Upper lobe of left lung (tissue), 6 donors: ENCODE measurements at regions not wholly inside any gene's neighbourhood (a gene's known extent, or its start where the extent isn't known, plus 50 kb on each side); places are given as distances from the start of the nearest gene placed in this dataset.
A peak's percentile ranks its signal among the peaks of the same experiment; 100 is the strongest.

Experiments
- ATAC-seq, 2 donors: fragments of 200-7000 bp; cut with Tn5 transposase; one replicate each; pipeline ENCODE4 v1.9.1; 2022; ENCODE audit warnings: mild to moderate bottlenecking in 2 of 2, moderate library complexity in 2 of 2; ENCODE audit not compliant: low FRiP score in 2 of 2
- DNase-seq, 2 donors: peaks; one replicate each; pipeline ENCODE4 v3.0.0-alpha.2; 2019 to 2020
- H3K27ac ChIP-seq, 4 donors: fragments of 200-600 bp; sonication (generic); one replicate each; pipeline ENCODE4 v1.5.1; 2016 to 2019
- H3K27me3 ChIP-seq, 4 donors: fragments of 200-600 bp; sonication (generic); one replicate each; pipeline ENCODE4 v1.5.1; 2017 to 2019
- H3K36me3 ChIP-seq, 4 donors: fragments of 200-600 bp; sonication (generic); one replicate each; pipeline ENCODE4 v1.5.1; 2016 to 2019
- H3K4me1 ChIP-seq, 4 donors: fragments of 200-600 bp; sonication (generic); one replicate each; pipeline ENCODE4 v1.5.1; 2018 to 2019
- H3K4me3 ChIP-seq, 4 donors: fragments of 200-600 bp; sonication (generic); one replicate each; pipeline ENCODE4 v1.5.1; 2017 to 2019; ENCODE audit warnings: mild to moderate bottlenecking in 2 of 4, moderate library complexity in 1 of 4
- H3K9me3 ChIP-seq, 4 donors: fragments of 200-600 bp; sonication (generic); one replicate each; pipeline ENCODE4 v1.5.1; 2018 to 2019
- CTCF ChIP-seq, 6 experiments: fragments of 450-650 bp in 4 of 6; fragments of 200-600 bp in 2 of 6; sonication (generic) in 2 of 6; IDR thresholded peaks; one replicate each; pipeline ENCODE4 v1.5.1; 2016 to 2019; ENCODE audit warnings: antibody characterized with exemption in 6 of 6
- EP300 ChIP-seq, 4 donors: sonication (generic); formaldehyde crosslinking; IDR thresholded peaks; one replicate each; pipeline ENCODE4 v1.5.1; 2017; ENCODE audit warnings: antibody characterized with exemption in 4 of 4, control low read depth in 2 of 4
- POLR2A ChIP-seq, 4 donors: fragments of 450-650 bp; IDR thresholded peaks; one replicate each; pipeline ENCODE4 v1.5.1; 2016 to 2017; ENCODE audit warnings: antibody characterized with exemption in 4 of 4, mild to moderate bottlenecking in 2 of 4
- POLR2AphosphoS5 ChIP-seq, 2 donors: sonication (generic); formaldehyde crosslinking; IDR thresholded peaks; one replicate each; pipeline ENCODE4 v1.5.1; 2017; ENCODE audit warnings: antibody characterized with exemption in 2 of 2
- WGBS, 2 donors: methylation state at CpG; one replicate each; pipeline ENCODE4 v1.1.5; 2017 to 2018; 5-methylcytosine and 5-hydroxymethylcytosine counted together
- donor health status: DM: no; HTN: no; CAD: no; lungs with moderate emphysema.
- donor health status: DM: no; HTN: yes; CAD: no; lungs with severe emphysema.

- Histone ChIP-seq H3K36me3 (no peaks in the 10 kb centered on the region), H3K4me1 (peaks cover 0 to 13% (median 1%) of the 10 kb centered on the region in 4 donors), H3K4me3 (no peak overlapping the region), H3K27ac (no peak overlapping the region), H3K27me3 (no peaks in the 10 kb centered on the region), H3K9me3 (peaks cover 0 to 12% (median 4%) of the 10 kb centered on the region in 4 donors)
- ATAC-seq (no peak), DNase-seq (no peak)
- WGBS, 2 donors = 75% methylated on average over 2 of the region's 2 CpGs
- TF ChIP-seq EP300 (IDR thresholded peaks at IDR 0.05) = no peak
- no peak for TF ChIP-seq POLR2AphosphoS5 (IDR thresholded peaks at IDR 0.05)
- no peak for TF ChIP-seq POLR2A (IDR thresholded peaks at IDR 0.05)
- TF ChIP-seq CTCF (IDR thresholded peaks at IDR 0.05) = no peak
Observed at GRCh38 chr14:97462081-97462480, 664.9 kb downstream of the VRK1 start.

DNA sequence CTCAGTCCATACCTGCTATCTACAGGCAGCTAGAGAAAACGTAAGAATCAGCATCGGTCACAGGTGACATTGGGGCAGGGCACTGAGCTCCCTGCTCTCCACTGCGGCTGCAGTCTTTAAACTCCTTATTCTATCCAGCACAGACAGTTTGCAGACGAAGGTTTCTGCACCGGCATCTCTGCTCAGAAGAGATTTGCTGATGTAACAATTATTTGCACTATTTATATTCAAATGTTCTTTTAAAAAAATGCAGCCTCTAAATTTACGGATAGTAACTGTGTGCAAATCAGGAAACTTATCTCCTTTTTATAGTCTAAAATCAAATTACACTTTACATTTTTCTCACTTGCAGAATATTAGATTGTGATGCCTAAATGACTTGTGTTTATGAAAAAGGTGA is 671.0 kb downstream of the VRK1 start:
- Histone ChIP-seq H3K27me3 (no peaks in the 10 kb centered on the region), H3K36me3 (no peaks in the 10 kb centered on the region), H3K9me3 (no peaks in the 10 kb centered on the region), H3K4me3 (no peak overlapping the region), H3K27ac (no peak overlapping the region), H3K4me1 (no peaks in the 10 kb centered on the region)
- DNase-seq (no peak), ATAC-seq (no peak)
- WGBS, 2 donors = 69 to 81% methylated on average over 5 to 6 of the region's 6 CpGs
- TF ChIP-seq POLR2AphosphoS5 (IDR thresholded peaks at IDR 0.05) (no peak), CTCF (IDR thresholded peaks at IDR 0.05) (no peak), EP300 (IDR thresholded peaks at IDR 0.05) (no peak), POLR2A (IDR thresholded peaks at IDR 0.05) (no peak)

DNA sequence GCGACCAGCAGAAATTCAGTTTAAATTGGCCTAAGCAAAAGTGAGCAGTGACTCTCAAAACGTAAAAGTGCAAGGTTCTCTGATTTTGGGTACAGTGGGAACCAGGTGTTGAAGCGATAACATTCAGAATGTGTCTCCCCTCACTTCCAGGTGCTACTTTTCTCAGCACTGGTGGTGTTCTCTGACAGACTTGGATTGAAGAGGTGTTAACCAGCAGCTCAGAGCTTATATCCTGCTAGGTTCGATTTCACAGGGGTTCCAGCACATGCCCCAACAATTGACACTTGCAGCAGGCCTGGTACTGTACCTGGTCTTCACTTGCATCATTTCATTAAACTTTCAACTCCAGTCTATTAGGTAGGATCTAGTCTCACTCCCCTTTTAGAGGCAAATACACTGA is 680.2 kb downstream of the VRK1 start:
- no peaks in the 10 kb centered on the region for H3K27me3 ChIP-seq
- TF ChIP-seq CTCF (IDR thresholded peaks at IDR 0.05) = no peak
- TF ChIP-seq EP300 (IDR thresholded peaks at IDR 0.05) = no peak
- TF ChIP-seq POLR2A (IDR thresholded peaks at IDR 0.05) = no peak
- no peak for TF ChIP-seq POLR2AphosphoS5 (IDR thresholded peaks at IDR 0.05)
- no peak overlapping the region for H3K27ac ChIP-seq
- H3K36me3 ChIP-seq = no peaks in the 10 kb centered on the region
- H3K9me3 ChIP-seq = no peaks in the 10 kb centered on the region
- DNase-seq (no peak), ATAC-seq (no peak)
- H3K4me1 ChIP-seq = no peaks in the 10 kb centered on the region
- WGBS, 2 donors = 72% methylated on average over 4 of the region's 4 CpGs
- no peak overlapping the region for H3K4me3 ChIP-seq

DNA sequence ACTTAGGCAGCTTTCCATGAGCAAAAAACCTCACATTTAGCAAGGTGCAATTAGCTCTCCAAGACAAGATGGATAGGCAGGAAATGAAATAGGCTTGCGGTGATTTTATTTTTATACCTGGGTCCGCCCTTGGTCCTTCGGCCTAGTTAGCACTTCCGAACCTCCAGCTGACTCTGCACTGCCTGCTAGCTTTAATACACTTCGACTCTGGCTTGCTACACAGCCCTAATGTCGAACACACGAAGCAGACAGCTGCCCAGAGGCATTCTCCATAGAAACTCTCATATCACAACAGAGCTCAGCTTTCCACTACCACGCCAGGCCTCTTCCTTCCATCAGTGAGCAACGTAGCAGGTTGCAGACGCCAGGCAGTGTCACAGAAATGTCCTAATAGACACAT is 688.0 kb downstream of the VRK1 start:
- no peak for ATAC-seq
- H3K4me3 ChIP-seq = no peak overlapping the region
- TF ChIP-seq POLR2AphosphoS5 (IDR thresholded peaks at IDR 0.05) (no peak), EP300 (IDR thresholded peaks at IDR 0.05) (no peak), POLR2A (IDR thresholded peaks at IDR 0.05) (no peak), CTCF (IDR thresholded peaks at IDR 0.05) (no peak)
- WGBS, 2 donors = 78 to 85% methylated on average over 10 of the region's 10 CpGs
- peaks cover 0 to 4% (median 0%) of the 10 kb centered on the region in 4 donors for H3K4me1 ChIP-seq
- no peak overlapping the region for H3K27ac ChIP-seq
- H3K9me3 ChIP-seq = no peaks in the 10 kb centered on the region
- H3K36me3 ChIP-seq = no peaks in the 10 kb centered on the region
- DNase-seq = no peak
- H3K27me3 ChIP-seq = no peaks in the 10 kb centered on the region

DNA sequence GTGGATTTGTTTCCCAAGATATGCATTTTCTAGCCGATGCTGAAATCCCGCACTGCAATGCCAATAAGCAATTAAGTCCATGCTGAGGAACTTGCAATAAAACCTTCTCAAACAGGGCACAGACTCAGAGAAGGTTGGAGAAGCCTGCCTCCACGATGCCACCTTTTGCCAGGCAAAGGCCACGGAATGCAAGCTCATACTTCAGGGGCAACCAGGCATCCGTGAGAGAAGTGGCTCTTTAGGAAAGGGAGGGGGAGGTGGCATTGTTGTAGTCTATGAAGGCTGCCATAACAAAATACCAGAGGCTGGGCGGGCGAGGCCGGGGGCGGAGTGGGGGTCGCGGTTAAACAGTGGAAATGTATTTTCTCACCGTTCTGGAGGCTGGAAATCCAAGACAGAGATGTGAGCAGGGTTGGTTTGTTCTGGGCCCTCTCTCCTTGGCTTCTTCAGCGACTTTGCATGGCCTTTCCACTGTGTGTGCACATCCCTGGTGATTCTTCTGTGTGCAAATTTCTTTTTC is 689.5 kb downstream of the VRK1 start:
- Histone ChIP-seq H3K9me3 (no peaks in the 10 kb centered on the region), H3K27ac (no peak overlapping the region), H3K4me1 (peaks cover 0 to 4% (median 0%) of the 10 kb centered on the region in 4 donors), H3K27me3 (no peaks in the 10 kb centered on the region), H3K4me3 (no peak overlapping the region), H3K36me3 (no peaks in the 10 kb centered on the region)
- TF ChIP-seq CTCF (IDR thresholded peaks at IDR 0.05) (no peak), POLR2A (IDR thresholded peaks at IDR 0.05) (no peak), EP300 (IDR thresholded peaks at IDR 0.05) (no peak), POLR2AphosphoS5 (IDR thresholded peaks at IDR 0.05) (no peak)
- DNase-seq = peak in 1 of 2 donors; percentile 75
- WGBS, 2 donors = 83 to 86% methylated on average over 13 of the region's 13 CpGs
- ATAC-seq = no peak
